ENCODE measurements at regions not wholly inside any gene's neighbourhood (a gene's known extent, or its start where the extent isn't known, plus 50 kb on each side); places are given as distances from the start of the nearest gene placed in this dataset.

DNA sequence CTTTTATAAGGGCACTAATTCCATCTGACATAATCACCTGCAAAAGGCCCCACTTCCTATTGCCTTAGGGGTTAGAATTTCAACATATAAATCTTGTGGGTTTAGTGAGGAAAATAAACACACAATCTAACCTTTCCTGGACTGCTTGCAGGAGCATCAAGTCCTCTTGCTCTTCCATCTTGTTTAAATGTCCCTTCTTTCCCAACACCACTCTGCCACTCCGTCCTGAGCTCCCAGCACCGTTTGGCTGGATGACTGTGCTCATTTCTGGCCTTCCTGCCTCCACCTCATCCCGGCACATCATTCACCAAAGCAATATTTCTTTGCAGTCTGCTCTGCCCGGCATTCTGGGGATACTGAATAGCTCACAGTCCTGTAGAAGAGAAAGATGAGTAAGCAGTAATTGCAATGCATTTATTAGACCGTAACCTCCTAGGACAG lies 247.8 kb downstream of the BCL2 start:
- 0 out of 2 replicates have a peak, but pooled peaks cover 2% of the 10 kb centered on the region for H3F3A ChIP-seq (ENCODE audit: insufficient read depth, low read length)
- H3K79me2 ChIP-seq (ENCODE audit: low read length), result no peaks in the 10 kb centered on the region
- H3K4me3 ChIP-seq (ENCODE audit: low read length), result no peak overlapping the region
- H3K9me2 ChIP-seq (replicated peaks; ENCODE audit: insufficient read depth, low read length), result no peaks in the 10 kb centered on the region
- no peak overlapping the region for H2AFZ ChIP-seq (ENCODE audit: low read length)
- TF ChIP-seq EZH2 (optimal IDR thresholded peaks at IDR 0.05; ENCODE audit: low read depth, low read length) (no peak), EZH2phosphoT487 (IDR thresholded peaks at IDR 0.05; ENCODE audit: low read length) (no peak), CTCF (IDR thresholded peaks at IDR 0.05; ENCODE audit: low read length) (no peak)
- no peak for DNase-seq
- 0 out of 2 replicates have a peak, but pooled peaks cover 2% of the 10 kb centered on the region for H3K27me3 ChIP-seq (replicated peaks; ENCODE audit: insufficient read depth, low read length)
- no peak overlapping the region for H3K9ac ChIP-seq (ENCODE audit: low read length)
- no peaks in the 10 kb centered on the region for H4K20me1 ChIP-seq (ENCODE audit: insufficient read depth, low read length)
- H3K36me3 ChIP-seq (replicated peaks; ENCODE audit: insufficient read depth, low read length), result no peaks in the 10 kb centered on the region
- no peak overlapping the region for H3K4me2 ChIP-seq (ENCODE audit: low read depth, low read length)
- no peaks in the 10 kb centered on the region for H3K9me3 ChIP-seq (replicated peaks; ENCODE audit: insufficient read depth, low read length)
- no peak overlapping the region for H3K27ac ChIP-seq (ENCODE audit: low read length)
- H3K4me1 ChIP-seq (ENCODE audit: low read length), result 0 out of 2 replicates have a peak, but pooled peaks cover 4% of the 10 kb centered on the region

- Histone ChIP-seq H4K20me1 (ENCODE audit: insufficient read depth, low read length) (no peaks in the 10 kb centered on the region), H3K9ac (ENCODE audit: low read length) (no peak overlapping the region), H3K27ac (ENCODE audit: low read length) (no peak overlapping the region), H3K9me3 (replicated peaks; ENCODE audit: insufficient read depth, low read length) (no peaks in the 10 kb centered on the region), H2AFZ (ENCODE audit: low read length) (no peak overlapping the region), H3F3A (ENCODE audit: insufficient read depth, low read length) (no peaks in the 10 kb centered on the region), H3K9me2 (replicated peaks; ENCODE audit: insufficient read depth, low read length) (no peaks in the 10 kb centered on the region), H3K36me3 (replicated peaks; ENCODE audit: insufficient read depth, low read length) (no peaks in the 10 kb centered on the region), H3K27me3 (replicated peaks; ENCODE audit: insufficient read depth, low read length) (no peaks in the 10 kb centered on the region), H3K4me3 (ENCODE audit: low read length) (no peak overlapping the region), H3K4me1 (ENCODE audit: low read length) (0 out of 2 replicates have a peak, but pooled peaks cover 4% of the 10 kb centered on the region), H3K4me2 (ENCODE audit: low read depth, low read length) (no peak overlapping the region), H3K79me2 (ENCODE audit: low read length) (no peaks in the 10 kb centered on the region)
- no peak for DNase-seq
- TF ChIP-seq CTCF (IDR thresholded peaks at IDR 0.05; ENCODE audit: low read length) (no peak), EZH2phosphoT487 (IDR thresholded peaks at IDR 0.05; ENCODE audit: low read length) (no peak), EZH2 (optimal IDR thresholded peaks at IDR 0.05; ENCODE audit: low read depth, low read length) (no peak)
Observed at GRCh38 chr18:63070767-63071502, 248.6 kb downstream of the BCL2 start.

DNA sequence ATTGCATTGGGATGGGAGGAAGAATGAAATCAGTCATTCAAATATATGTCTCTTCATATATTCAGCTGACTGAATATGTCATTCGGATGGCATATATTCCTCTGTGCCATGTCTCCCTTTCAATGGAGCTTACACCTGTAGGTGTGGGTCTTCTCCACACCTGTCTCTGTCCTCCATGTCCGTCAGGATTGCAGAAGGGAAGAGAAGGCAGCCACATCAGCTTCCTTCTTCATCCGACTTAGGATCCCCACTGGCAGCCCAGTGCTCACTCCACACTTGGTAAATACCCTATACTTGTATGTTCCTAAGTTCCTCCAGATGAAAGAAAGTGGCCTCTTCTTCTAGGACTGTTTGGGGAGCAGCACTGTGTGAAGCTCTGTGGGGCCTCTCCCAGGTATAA lies 250.1 kb downstream of the BCL2 start:
- H3K27me3 ChIP-seq (replicated peaks; ENCODE audit: insufficient read depth, low read length), result no peaks in the 10 kb centered on the region
- H3F3A ChIP-seq (ENCODE audit: insufficient read depth, low read length), result no peaks in the 10 kb centered on the region
- no peak overlapping the region for H3K27ac ChIP-seq (ENCODE audit: low read length)
- no peak for TF ChIP-seq CTCF (IDR thresholded peaks at IDR 0.05; ENCODE audit: low read length)
- TF ChIP-seq EZH2phosphoT487 (IDR thresholded peaks at IDR 0.05; ENCODE audit: low read length), result no peak
- TF ChIP-seq EZH2 (optimal IDR thresholded peaks at IDR 0.05; ENCODE audit: low read depth, low read length), result no peak
- no peak overlapping the region for H3K4me3 ChIP-seq (ENCODE audit: low read length)
- H3K9me3 ChIP-seq (replicated peaks; ENCODE audit: insufficient read depth, low read length), result no peaks in the 10 kb centered on the region
- H3K36me3 ChIP-seq (replicated peaks; ENCODE audit: insufficient read depth, low read length), result no peaks in the 10 kb centered on the region
- H3K9me2 ChIP-seq (replicated peaks; ENCODE audit: insufficient read depth, low read length), result no peaks in the 10 kb centered on the region
- no peaks in the 10 kb centered on the region for H3K4me1 ChIP-seq (ENCODE audit: low read length)
- no peaks in the 10 kb centered on the region for H4K20me1 ChIP-seq (ENCODE audit: insufficient read depth, low read length)
- DNase-seq, result no peak
- H2AFZ ChIP-seq (ENCODE audit: low read length), result no peak overlapping the region
- no peaks in the 10 kb centered on the region for H3K79me2 ChIP-seq (ENCODE audit: low read length)
- no peak overlapping the region for H3K4me2 ChIP-seq (ENCODE audit: low read depth, low read length)
- no peak overlapping the region for H3K9ac ChIP-seq (ENCODE audit: low read length)
